GM21360 (cell line): ENCODE measurements at regions not wholly inside any gene's neighbourhood (a gene's known extent, or its start where the extent isn't known, plus 50 kb on each side); places are given as distances from the start of the nearest gene placed in this dataset.

Source experiments
- ATAC-seq: cut with Tn5 transposase; IDR thresholded peaks from one replicate; pipeline ENCODE4 v1.9.1; 2021; ENCODE audit warnings: mild to moderate bottlenecking, moderate library complexity; ENCODE audit not compliant: unreplicated experiment

- ATAC-seq = no peak
Measured at GRCh38 chr4:187541666-187542065, 453.9 kb upstream of the ZFP42 start.

DNA sequence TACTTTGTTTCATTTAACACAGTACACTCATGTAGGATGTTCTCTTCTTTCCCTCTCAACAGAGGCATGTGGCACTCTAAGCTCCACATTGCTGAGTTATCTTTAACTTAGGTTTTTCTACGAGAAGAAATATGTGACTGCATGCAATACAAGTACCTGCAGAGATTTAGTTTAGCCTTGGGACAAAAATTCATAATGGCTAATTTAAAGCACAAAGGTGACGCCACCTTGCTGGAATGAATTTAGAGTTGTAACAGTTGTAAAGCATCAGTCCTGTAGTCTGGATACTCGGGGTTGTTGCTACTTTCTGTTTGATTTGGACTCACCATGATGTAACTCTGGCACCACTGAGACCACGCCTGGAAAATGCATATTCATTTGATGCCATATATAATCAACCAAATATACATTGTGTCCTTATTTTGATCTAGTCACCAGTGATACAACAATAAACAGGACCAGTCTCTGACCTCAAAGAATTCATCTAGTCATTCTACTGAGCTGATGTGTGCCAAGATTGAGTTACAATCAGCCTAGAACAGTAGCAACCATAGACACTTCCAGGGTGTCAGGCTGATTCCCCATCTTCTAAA, 451.0 kb upstream of the ZFP42 start:
- ATAC-seq = no peak

DNA sequence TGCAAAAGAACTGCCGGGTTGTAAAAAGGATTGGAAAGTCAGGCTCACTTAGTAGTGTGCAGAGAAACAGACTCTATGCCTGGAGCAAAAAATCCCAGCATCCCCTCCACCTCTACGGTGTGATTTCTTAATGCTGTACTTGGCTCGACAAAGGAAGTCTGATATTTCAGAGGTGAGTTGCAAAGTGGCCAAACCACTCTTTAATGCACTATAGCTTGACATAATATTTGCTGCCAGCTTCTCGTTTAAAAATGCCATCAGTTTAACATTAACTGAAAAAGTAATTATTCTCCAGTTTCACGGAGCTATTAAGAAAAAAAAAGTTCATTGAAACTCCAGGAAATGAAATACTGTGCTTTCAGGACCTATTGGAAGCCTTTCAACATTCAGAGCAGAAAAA, 448.3 kb upstream of the ZFP42 start:
- no peak for ATAC-seq

DNA sequence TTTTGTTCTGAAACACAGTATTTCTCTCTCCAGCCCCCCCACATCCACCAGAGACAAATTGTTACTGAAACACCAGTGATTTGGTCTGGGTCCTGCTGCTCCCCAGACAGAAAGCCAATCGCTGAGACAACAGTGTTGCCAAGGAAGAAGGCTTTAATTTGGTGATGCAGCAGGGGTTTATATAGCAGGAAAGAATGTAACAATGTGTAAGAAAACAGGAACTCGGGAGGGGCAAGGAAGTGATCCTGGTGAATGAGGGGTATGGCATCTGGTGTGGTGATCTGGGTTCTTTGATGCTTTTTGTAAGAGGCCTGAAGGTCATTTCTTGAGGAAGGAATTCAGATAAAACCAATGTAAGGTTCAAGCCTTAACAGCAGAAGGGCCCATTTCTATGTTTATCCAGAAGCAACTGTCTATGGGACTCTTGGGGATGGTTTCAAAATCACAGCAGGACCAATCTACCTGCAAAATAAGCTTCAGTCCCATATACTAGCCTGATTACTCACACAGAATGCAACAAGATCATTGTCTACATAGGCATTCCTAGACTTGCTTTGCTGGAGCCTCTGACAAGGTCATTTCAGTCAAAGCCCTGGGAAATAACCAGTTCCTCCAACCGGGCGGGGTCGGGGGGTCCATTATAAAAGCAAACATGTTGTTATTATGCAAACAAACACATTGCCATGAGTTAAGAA, 445.2 kb upstream of the ZFP42 start:
- no peak for ATAC-seq

- ATAC-seq = no peak
Measured at GRCh38 chr4:187552781-187553180, 442.8 kb upstream of the ZFP42 start.

- ATAC-seq = no peak
Measured at GRCh38 chr4:187555174-187555573, 440.4 kb upstream of the ZFP42 start.

GRCh38 chr4:187558391-187558790, 437.2 kb upstream of the ZFP42 start:
- ATAC-seq = no peak

DNA sequence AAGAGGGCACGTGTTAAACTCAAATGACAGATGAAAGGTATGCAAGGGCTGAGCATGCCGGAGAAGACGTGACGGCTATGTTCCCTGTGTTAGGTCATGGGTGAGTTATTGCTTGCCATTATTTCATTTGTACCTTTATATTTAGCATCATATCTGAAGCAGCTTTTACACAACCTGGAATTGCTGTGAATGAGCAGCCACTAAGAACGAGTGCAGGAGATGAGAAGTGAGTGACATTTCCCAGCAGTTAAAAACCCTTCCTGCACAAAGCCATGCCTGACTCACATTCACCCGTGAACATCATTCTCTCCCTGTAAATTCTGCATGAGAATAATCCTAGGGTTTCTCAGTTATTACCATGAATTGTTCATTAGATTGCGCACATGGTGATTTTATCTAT, 433.2 kb upstream of the ZFP42 start:
- ATAC-seq = no peak

DNA sequence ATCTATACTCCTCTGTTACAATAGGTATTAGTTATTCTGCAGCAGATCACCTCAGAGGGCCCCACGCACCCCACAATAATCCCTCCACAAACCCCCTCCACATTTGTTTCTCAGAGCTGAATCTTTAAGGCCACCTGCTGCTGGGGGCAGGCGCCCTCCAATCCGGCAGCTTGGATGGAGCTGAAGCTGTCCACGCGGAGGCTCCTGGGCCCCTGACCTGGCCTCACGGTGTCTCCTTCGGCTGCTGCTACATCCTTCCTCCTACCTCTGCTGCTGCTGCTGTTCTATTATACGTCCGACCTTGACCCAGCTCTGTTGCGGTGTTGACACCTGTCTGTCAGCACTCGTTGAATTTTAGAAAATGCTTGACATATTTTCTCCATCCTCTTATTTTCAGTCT, 430.2 kb upstream of the ZFP42 start:
- ATAC-seq = no peak

GRCh38 chr4:187569871-187570270, 425.7 kb upstream of the ZFP42 start:
- ATAC-seq = no peak

GRCh38 chr4:187575706-187576105, 419.9 kb upstream of the ZFP42 start:
- ATAC-seq = no peak

- no peak for ATAC-seq
Measured at GRCh38 chr4:187576751-187577150, 418.8 kb upstream of the ZFP42 start.

GRCh38 chr4:187577941-187578480, 417.6 kb upstream of the ZFP42 start:
- ATAC-seq = no peak

DNA sequence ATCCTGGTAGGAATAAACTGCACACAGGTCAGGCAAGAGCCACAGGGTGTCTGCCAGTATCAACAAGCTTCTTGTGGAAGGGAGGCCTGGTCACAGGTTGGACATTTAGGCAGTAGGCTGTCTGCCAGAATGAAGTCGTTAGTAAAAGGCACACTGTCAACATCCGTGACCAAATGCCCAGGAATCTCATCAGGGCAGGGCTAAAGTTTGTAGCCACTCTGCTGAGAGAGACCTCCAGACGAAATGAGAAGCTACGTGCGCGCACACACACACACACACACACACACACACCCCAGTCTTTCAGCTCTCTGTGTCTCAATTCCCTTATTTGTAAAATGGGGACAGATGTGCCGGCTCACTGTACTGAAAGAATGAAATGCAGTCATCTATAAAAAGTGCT, 408.7 kb upstream of the ZFP42 start:
- no peak for ATAC-seq

GRCh38 chr4:187598196-187598595, 397.4 kb upstream of the ZFP42 start:
- ATAC-seq = no peak

DNA sequence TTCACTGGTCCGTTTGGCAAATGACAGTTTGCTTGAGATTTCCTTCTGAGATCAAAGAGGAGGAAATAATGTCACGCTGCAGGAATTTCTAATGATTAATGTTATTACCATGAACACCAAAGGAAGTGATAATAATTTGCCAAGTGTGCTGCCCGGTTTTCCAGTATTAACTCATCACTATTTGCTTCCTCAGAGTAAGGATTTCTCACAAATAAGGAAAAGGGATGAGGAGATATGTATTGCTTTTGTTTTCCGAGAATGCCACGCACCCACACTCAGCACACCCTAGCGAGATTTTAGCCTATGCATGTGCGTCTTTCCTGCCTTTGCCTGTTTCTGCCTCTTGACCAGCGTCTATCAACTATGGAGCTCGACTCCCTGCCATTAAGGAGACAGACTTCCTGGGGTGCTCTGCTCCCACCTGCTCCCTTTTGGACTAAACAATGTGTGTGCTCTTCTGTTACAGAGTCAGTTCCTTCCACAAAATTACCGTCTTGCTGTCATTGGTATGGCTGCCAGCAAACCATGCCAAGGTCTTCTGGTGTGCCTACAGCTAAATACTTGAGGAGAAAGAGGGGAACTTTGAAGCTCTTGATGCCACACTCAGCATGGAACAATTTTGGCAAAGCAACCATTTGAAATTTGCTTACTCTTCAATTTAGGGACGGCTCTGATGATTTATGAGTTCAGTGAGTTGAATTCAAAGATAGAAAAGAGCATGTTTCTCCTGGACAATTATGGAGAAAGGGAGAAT, 393.1 kb upstream of the ZFP42 start:
- ATAC-seq = no peak

- ATAC-seq = no peak
Measured at GRCh38 chr4:187603093-187604025, 392.2 kb upstream of the ZFP42 start.

DNA sequence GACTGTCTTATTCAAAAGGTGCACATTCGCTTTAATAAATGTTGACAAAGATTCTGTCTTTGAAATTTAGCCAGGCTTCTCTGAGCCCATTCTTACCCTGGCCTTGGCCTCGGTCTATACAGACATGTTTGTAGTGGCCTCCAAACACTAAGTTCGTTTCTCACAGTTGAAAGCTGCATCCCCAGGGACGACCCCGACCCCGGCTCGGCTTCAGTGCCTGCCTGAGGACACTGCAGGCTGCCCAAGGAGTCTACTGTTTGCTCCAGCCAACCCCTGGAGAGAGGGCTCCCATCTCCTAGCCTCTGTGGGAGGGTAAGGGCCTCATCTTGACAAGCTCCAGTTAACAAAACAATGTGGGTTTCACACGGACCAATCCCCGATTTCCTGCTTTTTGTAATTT, 390.6 kb upstream of the ZFP42 start:
- ATAC-seq = no peak

DNA sequence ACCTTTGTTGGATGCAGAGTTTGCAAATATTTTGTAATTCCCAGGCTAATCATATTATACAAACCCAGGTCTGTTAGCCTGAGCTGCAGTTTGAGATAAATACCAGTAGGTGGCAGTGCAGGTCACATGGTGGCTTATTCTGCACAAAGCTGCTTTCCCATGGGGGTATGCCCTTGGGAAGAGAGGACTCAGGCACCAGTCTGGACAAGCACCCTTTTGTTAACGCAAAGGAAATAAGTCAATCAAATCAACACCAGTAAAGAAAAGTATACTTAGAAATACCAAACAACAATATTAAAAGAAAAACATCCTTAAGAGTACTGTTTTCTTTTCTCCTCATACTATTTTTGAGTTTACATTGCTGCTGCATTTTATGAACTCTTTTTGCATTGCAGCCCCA, 389.0 kb upstream of the ZFP42 start:
- ATAC-seq = peak; percentile 80

- ATAC-seq = no peak
Measured at GRCh38 chr4:187608001-187608421, 387.6 kb upstream of the ZFP42 start.

DNA sequence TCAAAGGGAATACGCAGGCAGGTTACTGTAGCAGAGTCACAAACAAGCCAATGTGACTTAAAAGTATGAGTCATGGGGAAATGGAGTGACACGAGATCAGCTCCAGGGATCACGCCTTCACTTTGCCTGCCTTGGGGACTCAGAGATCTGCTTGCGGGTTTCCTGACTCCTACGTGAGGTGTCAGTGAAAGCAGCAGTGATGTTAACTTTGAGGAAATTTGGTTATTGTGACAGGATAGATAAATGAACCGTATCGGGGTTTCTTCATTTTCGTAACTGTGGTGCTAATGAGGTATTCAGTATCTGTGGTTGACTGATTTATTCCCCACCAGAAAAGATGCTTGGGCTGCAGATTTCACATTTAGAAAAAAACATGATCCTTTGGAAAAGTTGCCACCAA, 383.3 kb upstream of the ZFP42 start:
- ATAC-seq = no peak
